HCT116 (cell line): ENCODE measurements at regions not wholly inside any gene's neighbourhood (a gene's known extent, or its start where the extent isn't known, plus 50 kb on each side); places are given as distances from the start of the nearest gene placed in this dataset.

Experiments
- ATAC-seq: fragments of 200-7000 bp; cut with Tn5 transposase; 2 replicates; pipeline ENCODE4 v1.9.1; 2020; ENCODE audit warnings: mild to moderate bottlenecking, moderate library complexity
- BruUV-seq: library from RNA; stranded (reverse); fragments of 400-500 nt; replicated peaks from 2 replicates; lab custom pipeline; 2021; lab: Mats Ljungman, UMichigan
- CTCF ChIA-PET: fragments of 300-600 bp; sonication (Branson Sonifier 250); formaldehyde crosslinking; loops from one replicate; lab custom pipeline; 2021; ENCODE audit warnings: antibody characterized with exemption; lab: Charles Lee
- POLR2A ChIA-PET: fragments of 300-600, 350-600 bp; sonication (Branson Sonifier 250); formaldehyde crosslinking; loops from one replicate; lab custom pipeline; 2021; ENCODE audit warnings: antibody characterized with exemption; lab: Charles Lee
- RAD21 ChIA-PET, 2 experiments: fragments of 300-600 bp; sonication (Branson Sonifier 250); formaldehyde crosslinking; loops; one replicate each; lab custom pipeline; 2023; ENCODE audit warnings: low total read pairs in 2 of 2; ENCODE audit not compliant: uncharacterized antibody in 2 of 2, unreplicated experiment in 2 of 2, low non-redundant PET in 1 of 2; lab: Charles Lee
- DNase-seq: peaks from one replicate; pipeline ENCODE4 v3.0.0-alpha.2; 2010; ENCODE audit warnings: low read depth, low spot score
- H2AFZ ChIP-seq: fragments of 200-600 bp; shearing (Covaris generic), sonication (generic); 2 replicates; pipeline ENCODE4 v1.6.1; 2017; ENCODE audit warnings: low read depth, mixed run types, mixed read lengths, antibody characterized with exemption, low read length; ENCODE audit not compliant: poor library complexity, severe bottlenecking
- H3K27ac ChIP-seq: 2 replicates; pipeline ENCODE4 v1.5.1; 2012; ENCODE audit warnings: low read depth, low read length
- H3K27me3 ChIP-seq: fragments of 200-600 bp; sonication (generic); 2 replicates; pipeline ENCODE4 v1.6.1; 2016; ENCODE audit warnings: mixed run types, low read length, mixed read lengths; ENCODE audit not compliant: insufficient read depth
- H3K36me3 ChIP-seq, 2 experiments: fragments of 200-500 bp in 1 of 2; fragments of 200-600 bp in 1 of 2; sonication (Bioruptor generic) in 1 of 2; sonication (generic) in 1 of 2; 2 replicates each; pipeline versions ENCODE4 v1.5.1 to v1.6.1; 2014 to 2016; ENCODE audit warnings: low read length in 2 of 2, inconsistent platforms in 1 of 2, mixed read lengths in 1 of 2, mixed run types in 1 of 2; ENCODE audit not compliant: insufficient read depth in 2 of 2, control insufficient read depth in 1 of 2
- H3K4me1 ChIP-seq, 2 experiments: fragments of 200-600 bp in 1 of 2; sonication (generic) in 1 of 2; 2 replicates each; pipeline versions ENCODE4 v1.5.1 to v1.6.1; 2012 to 2017; ENCODE audit warnings: low read length in 2 of 2, inconsistent platforms in 1 of 2, mild to moderate bottlenecking in 1 of 2, mixed read lengths in 1 of 2, mixed run types in 1 of 2, moderate library complexity in 1 of 2; ENCODE audit not compliant: insufficient read depth in 2 of 2, control insufficient read depth in 1 of 2
- H3K4me2 ChIP-seq: fragments of 200-600 bp; sonication (generic); 2 replicates; pipeline ENCODE4 v1.6.1; 2017; ENCODE audit warnings: mixed run types, low read length, mixed read lengths
- H3K4me3 ChIP-seq, 2 experiments: fragments of 200-600 bp in 1 of 2; sonication (generic) in 1 of 2; replicated peaks in 1 of 2; 2 replicates each; pipeline ENCODE4 v1.5.1; 2011 to 2016; ENCODE audit warnings: low read length in 2 of 2, control low read depth in 1 of 2, low read depth in 1 of 2, mild to moderate bottlenecking in 1 of 2, mixed read lengths in 1 of 2, mixed run types in 1 of 2
- H3K79me2 ChIP-seq: fragments of 200-600 bp; sonication (generic); 2 replicates; pipeline ENCODE4 v1.6.1; 2017; ENCODE audit warnings: mild to moderate bottlenecking, mixed run types, low read length, moderate library complexity, mixed read lengths; ENCODE audit not compliant: insufficient read depth
- H3K9ac ChIP-seq: fragments of 200-600 bp; sonication (generic); 2 replicates; pipeline ENCODE4 v1.6.1; 2016; ENCODE audit warnings: low read length, mixed read lengths
- H3K9me2 ChIP-seq: fragments of 200-600 bp; sonication (generic), shearing (Covaris generic); 2 replicates; pipeline ENCODE4 v1.6.1; 2017; ENCODE audit warnings: mixed run types, mild to moderate bottlenecking, moderate library complexity; ENCODE audit not compliant: insufficient read depth
- H3K9me3 ChIP-seq, 2 experiments: fragments of 200-500 bp in 1 of 2; fragments of 200-600 bp in 1 of 2; sonication (Bioruptor generic) in 1 of 2; sonication (generic) in 1 of 2; 2 replicates each; pipeline ENCODE4 v1.6.1; 2014 to 2017; ENCODE audit warnings: low read length in 2 of 2, mixed read lengths in 2 of 2, inconsistent platforms in 1 of 2, low read depth in 1 of 2, mild to moderate bottlenecking in 1 of 2, mixed run types in 1 of 2, moderate library complexity in 1 of 2; ENCODE audit not compliant: control insufficient read depth in 1 of 2, insufficient read depth in 1 of 2
- H4K20me1 ChIP-seq: fragments of 200-600 bp; sonication (generic), shearing (Covaris generic); 2 replicates; pipeline ENCODE4 v1.6.1; 2017; ENCODE audit warnings: mixed run types, mild to moderate bottlenecking, moderate library complexity; ENCODE audit not compliant: insufficient read depth
- CEBPB ChIP-seq: IDR thresholded peaks from 2 replicates; pipeline ENCODE4 v1.6.1; 2012; ENCODE audit warnings: low read depth
- ELF1 ChIP-seq: IDR thresholded peaks from 2 replicates; pipeline ENCODE4 v1.6.1; 2012; ENCODE audit warnings: low read depth, borderline replicate concordance
- EZH2 ChIP-seq: fragments of 200-600 bp; sonication (generic); IDR thresholded peaks from 2 replicates; pipeline ENCODE4 v1.6.1; 2017; ENCODE audit warnings: antibody characterized with exemption, mixed run types
- EZH2phosphoT487 ChIP-seq: fragments of 200-600 bp; IDR thresholded peaks from 2 replicates; pipeline ENCODE4 v1.6.1; 2018; ENCODE audit warnings: antibody characterized with exemption, borderline replicate concordance
- FOSL1 ChIP-seq: IDR thresholded peaks from 2 replicates; pipeline ENCODE4 v1.6.1; 2012; ENCODE audit warnings: low read depth
- JUND ChIP-seq: IDR thresholded peaks from 2 replicates; pipeline ENCODE4 v1.6.1; 2012
- MAX ChIP-seq: IDR thresholded peaks from 2 replicates; pipeline ENCODE4 v1.6.1; 2012
- POLR2A ChIP-seq: IDR thresholded peaks from 2 replicates; pipeline ENCODE4 v1.7.0; 2011; ENCODE audit warnings: borderline replicate concordance; ENCODE audit not compliant: insufficient read depth, insufficient read length; ENCODE audit errors: extremely low read depth
- POLR2AphosphoS5 ChIP-seq: IDR thresholded peaks from 2 replicates; pipeline ENCODE4 v1.6.1; 2011; ENCODE audit warnings: mild to moderate bottlenecking, low read depth, low read length, moderate library complexity
- RAD21 ChIP-seq: IDR thresholded peaks from 2 replicates; pipeline ENCODE4 v1.6.1; 2012; ENCODE audit warnings: low read depth, mild to moderate bottlenecking
- SIN3A ChIP-seq: IDR thresholded peaks from 2 replicates; pipeline ENCODE4 v1.6.1; 2012; ENCODE audit warnings: low read depth
- SP1 ChIP-seq: IDR thresholded peaks from 2 replicates; pipeline ENCODE4 v1.6.1; 2012; ENCODE audit warnings: low read depth
- SRF ChIP-seq: IDR thresholded peaks from 2 replicates; pipeline ENCODE4 v1.6.1; 2012; ENCODE audit warnings: low read depth
- TCF7L2 ChIP-seq: IDR thresholded peaks from 2 replicates; pipeline ENCODE4 v1.7.0; 2011; ENCODE audit warnings: borderline replicate concordance, inconsistent platforms; ENCODE audit not compliant: insufficient read depth, insufficient read length; ENCODE audit errors: extremely low read depth
- YY1 ChIP-seq: IDR thresholded peaks from 2 replicates; pipeline ENCODE4 v1.6.1; 2011; ENCODE audit warnings: low read length, low read depth, moderate library complexity, mild to moderate bottlenecking; ENCODE audit not compliant: insufficient replicate concordance; ENCODE audit errors: extremely low read depth
- ZBTB33 ChIP-seq: IDR thresholded peaks from 2 replicates; pipeline ENCODE4 v1.6.1; 2011; ENCODE audit warnings: mild to moderate bottlenecking, low read length, moderate library complexity; ENCODE audit not compliant: insufficient replicate concordance; ENCODE audit errors: extremely low read depth
- ZNF274 ChIP-seq: fragments of 200-500 bp; sonication (Bioruptor generic); IDR thresholded peaks from 2 replicates; pipeline ENCODE4 v1.6.1; 2014; ENCODE audit warnings: mild to moderate bottlenecking, low read depth, low read length, inconsistent platforms
- intact Hi-C: fragments of 100-400 bp; cut with micrococcal nuclease; formaldehyde crosslinking; loops from 2 replicates; pipeline ENCODE4 v1.10.0; 2022
- TF ChIP-seq, protein P1 (sequence below), 3 experiments: fragments of 200-600 bp in 1 of 3; sonication (generic) in 1 of 3; IDR thresholded peaks in 2 of 3; conservative IDR thresholded peaks in 1 of 3; 2 replicates each; pipeline ENCODE4 v1.5.1; 2012 to 2017; ENCODE audit warnings: low read depth in 2 of 3, low read length in 2 of 3, antibody characterized with exemption in 1 of 3, borderline replicate concordance in 1 of 3, control low read depth in 1 of 3, mild to moderate bottlenecking in 1 of 3, mixed read lengths in 1 of 3, mixed run types in 1 of 3, moderate library complexity in 1 of 3; ENCODE audit not compliant: insufficient read depth in 1 of 3
- TF ChIP-seq, protein P2 (sequence below): IDR thresholded peaks from 2 replicates; pipeline ENCODE4 v1.6.1; 2012; ENCODE audit warnings: low read depth

GRCh38 chr9:85167146-85167545, 497.6 kb downstream of the NTRK2 start:
- Histone ChIP-seq H3K27me3 (peaks cover 4% of the 10 kb centered on the region; the same call in 1 of the 2 replicates), H3K27ac (no peak overlapping the region), H3K9ac (no peak overlapping the region), H3K4me3 (no peak overlapping the region), H4K20me1 (no peaks in the 10 kb centered on the region), H3K4me2 (no peak overlapping the region), H3K36me3 (no peaks in the 10 kb centered on the region), H3K4me1 (no peaks in the 10 kb centered on the region), H2AFZ (no peak overlapping the region), H3K9me2 (no peaks in the 10 kb centered on the region), H3K79me2 (no peaks in the 10 kb centered on the region), H3K9me3 (0 out of 4 replicates have a peak, but pooled peaks cover 0 to 3% of the 10 kb centered on the region in 2 experiments)
- ChIA-PET POLR2A (no interaction called here), CTCF (no interaction called here), RAD21 (no interaction called here)
- intact Hi-C loops = no loop called here
- ATAC-seq (no peak), DNase-seq (no peak)
- TF ChIP-seq FOSL1 (no peak), MAX (no peak), TCF7L2 (no peak), CEBPB (no peak), EZH2 (no peak), YY1 (no peak), POLR2A (no peak), SP1 (no peak), SRF (no peak), EZH2phosphoT487 (no peak), ELF1 (no peak), POLR2AphosphoS5 (no peak), RAD21 (no peak), ZBTB33 (no peak), ZNF274 (no peak), JUND (no peak), SIN3A (no peak)
- TF ChIP-seq, protein P1, sequence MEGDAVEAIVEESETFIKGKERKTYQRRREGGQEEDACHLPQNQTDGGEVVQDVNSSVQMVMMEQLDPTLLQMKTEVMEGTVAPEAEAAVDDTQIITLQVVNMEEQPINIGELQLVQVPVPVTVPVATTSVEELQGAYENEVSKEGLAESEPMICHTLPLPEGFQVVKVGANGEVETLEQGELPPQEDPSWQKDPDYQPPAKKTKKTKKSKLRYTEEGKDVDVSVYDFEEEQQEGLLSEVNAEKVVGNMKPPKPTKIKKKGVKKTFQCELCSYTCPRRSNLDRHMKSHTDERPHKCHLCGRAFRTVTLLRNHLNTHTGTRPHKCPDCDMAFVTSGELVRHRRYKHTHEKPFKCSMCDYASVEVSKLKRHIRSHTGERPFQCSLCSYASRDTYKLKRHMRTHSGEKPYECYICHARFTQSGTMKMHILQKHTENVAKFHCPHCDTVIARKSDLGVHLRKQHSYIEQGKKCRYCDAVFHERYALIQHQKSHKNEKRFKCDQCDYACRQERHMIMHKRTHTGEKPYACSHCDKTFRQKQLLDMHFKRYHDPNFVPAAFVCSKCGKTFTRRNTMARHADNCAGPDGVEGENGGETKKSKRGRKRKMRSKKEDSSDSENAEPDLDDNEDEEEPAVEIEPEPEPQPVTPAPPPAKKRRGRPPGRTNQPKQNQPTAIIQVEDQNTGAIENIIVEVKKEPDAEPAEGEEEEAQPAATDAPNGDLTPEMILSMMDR (IDR thresholded peaks at IDR 0.05 in 2 of 3, conservative IDR thresholded peaks at IDR 0.05 in 1 of 3; ENCODE audit: borderline replicate concordance in 1 of 3, insufficient read depth in 1 of 3, low read depth in 2 of 3, low read length in 2 of 3) = no peak
- TF ChIP-seq, protein P2, sequence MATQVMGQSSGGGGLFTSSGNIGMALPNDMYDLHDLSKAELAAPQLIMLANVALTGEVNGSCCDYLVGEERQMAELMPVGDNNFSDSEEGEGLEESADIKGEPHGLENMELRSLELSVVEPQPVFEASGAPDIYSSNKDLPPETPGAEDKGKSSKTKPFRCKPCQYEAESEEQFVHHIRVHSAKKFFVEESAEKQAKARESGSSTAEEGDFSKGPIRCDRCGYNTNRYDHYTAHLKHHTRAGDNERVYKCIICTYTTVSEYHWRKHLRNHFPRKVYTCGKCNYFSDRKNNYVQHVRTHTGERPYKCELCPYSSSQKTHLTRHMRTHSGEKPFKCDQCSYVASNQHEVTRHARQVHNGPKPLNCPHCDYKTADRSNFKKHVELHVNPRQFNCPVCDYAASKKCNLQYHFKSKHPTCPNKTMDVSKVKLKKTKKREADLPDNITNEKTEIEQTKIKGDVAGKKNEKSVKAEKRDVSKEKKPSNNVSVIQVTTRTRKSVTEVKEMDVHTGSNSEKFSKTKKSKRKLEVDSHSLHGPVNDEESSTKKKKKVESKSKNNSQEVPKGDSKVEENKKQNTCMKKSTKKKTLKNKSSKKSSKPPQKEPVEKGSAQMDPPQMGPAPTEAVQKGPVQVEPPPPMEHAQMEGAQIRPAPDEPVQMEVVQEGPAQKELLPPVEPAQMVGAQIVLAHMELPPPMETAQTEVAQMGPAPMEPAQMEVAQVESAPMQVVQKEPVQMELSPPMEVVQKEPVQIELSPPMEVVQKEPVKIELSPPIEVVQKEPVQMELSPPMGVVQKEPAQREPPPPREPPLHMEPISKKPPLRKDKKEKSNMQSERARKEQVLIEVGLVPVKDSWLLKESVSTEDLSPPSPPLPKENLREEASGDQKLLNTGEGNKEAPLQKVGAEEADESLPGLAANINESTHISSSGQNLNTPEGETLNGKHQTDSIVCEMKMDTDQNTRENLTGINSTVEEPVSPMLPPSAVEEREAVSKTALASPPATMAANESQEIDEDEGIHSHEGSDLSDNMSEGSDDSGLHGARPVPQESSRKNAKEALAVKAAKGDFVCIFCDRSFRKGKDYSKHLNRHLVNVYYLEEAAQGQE = no peak
- BruUV-seq = no TSS peak
